ENCODE measurements at regions not wholly inside any gene's neighbourhood (a gene's known extent, or its start where the extent isn't known, plus 50 kb on each side); places are given as distances from the start of the nearest gene placed in this dataset.

GRCh38 chr2:163347982-163348856 is 387.6 kb downstream of the FIGN start:
- no peaks in the 10 kb centered on the region for H3K9me3 ChIP-seq
- H3K36me3 ChIP-seq, result no peaks in the 10 kb centered on the region
- no peaks in the 10 kb centered on the region for H3K27me3 ChIP-seq
- H3K27ac ChIP-seq, result peak overlapping the region; percentile 27 to 71 (median 64)
- 25 to 26% methylated on average over 46 of the region's 46 CpGs for WGBS, 2 donors
- DNase-seq, result peak; percentile 47 to 91
- TF ChIP-seq POLR2AphosphoS5 (IDR thresholded peaks at IDR 0.05), result peak in 1 of 2 donors; percentile 43
- TF ChIP-seq EP300 (IDR thresholded peaks at IDR 0.05), result no peak
- ATAC-seq (ENCODE audit: low FRiP score in 2 of 2), result peak; percentile 90 to 94
- H3K4me1 ChIP-seq, result peaks cover 0 to 10% (median 0%) of the 10 kb centered on the region in 4 donors
- H3K4me3 ChIP-seq, result peak overlapping the region in 3 of 4 donors; percentile 32 to 42 (median 33)

- DNase-seq, result no peak
Measured at GRCh38 chr2:163345795-163346573, 389.8 kb downstream of the FIGN start.

GRCh38 chr2:163343316-163343715 is 392.5 kb downstream of the FIGN start:
- no peak for TF ChIP-seq CTCF (IDR thresholded peaks at IDR 0.05)
- Histone ChIP-seq H3K36me3 (no peaks in the 10 kb centered on the region), H3K4me1 (peaks cover 0 to 1% (median 0%) of the 10 kb centered on the region in 4 donors), H3K27ac (no peak overlapping the region), H3K4me3 (no peak overlapping the region), H3K9me3 (no peaks in the 10 kb centered on the region), H3K27me3 (no peaks in the 10 kb centered on the region)
- ATAC-seq (ENCODE audit: low FRiP score in 2 of 2) (no peak), DNase-seq (no peak)
- 86 to 87% methylated on average over 7 of the region's 7 CpGs for WGBS, 2 donors

More at GRCh38 chr2:163345795-163346573, 389.8 kb downstream of the FIGN start:
- H3K27ac ChIP-seq, result no peak overlapping the region
- TF ChIP-seq CTCF (IDR thresholded peaks at IDR 0.05) (peak; percentile 39 to 65 (median 52)), POLR2AphosphoS5 (IDR thresholded peaks at IDR 0.05) (no peak)
- ATAC-seq (ENCODE audit: low FRiP score in 2 of 2), result no peak
- WGBS, 2 donors, result 11% methylated on average over 6 of the region's 6 CpGs
- no peaks in the 10 kb centered on the region for H3K27me3 ChIP-seq
- no peaks in the 10 kb centered on the region for H3K36me3 ChIP-seq
- peaks cover 0 to 10% (median 0%) of the 10 kb centered on the region in 4 donors for H3K4me1 ChIP-seq
- no peak overlapping the region for H3K4me3 ChIP-seq
- no peaks in the 10 kb centered on the region for H3K9me3 ChIP-seq

GRCh38 chr2:163341426-163341825 is 394.4 kb downstream of the FIGN start:
- ATAC-seq (ENCODE audit: low FRiP score in 2 of 2), result no peak
- 37 to 45% methylated on average over 2 of the region's 2 CpGs for WGBS, 2 donors
- no peaks in the 10 kb centered on the region for H3K36me3 ChIP-seq

More at GRCh38 chr2:163341426-163341825, 394.4 kb downstream of the FIGN start:
- TF ChIP-seq CTCF (IDR thresholded peaks at IDR 0.05) (no peak), POLR2A (IDR thresholded peaks at IDR 0.05) (no peak)
- no peak overlapping the region for H3K4me3 ChIP-seq
- no peaks in the 10 kb centered on the region for H3K9me3 ChIP-seq
- H3K4me1 ChIP-seq, result no peaks in the 10 kb centered on the region
- H3K27me3 ChIP-seq, result no peaks in the 10 kb centered on the region
- no peak for DNase-seq
- H3K27ac ChIP-seq, result no peak overlapping the region
